ENCODE measurements at regions not wholly inside any gene's neighbourhood (a gene's known extent, or its start where the extent isn't known, plus 50 kb on each side); places are given as distances from the start of the nearest gene placed in this dataset.

GRCh38 chr7:54409917-54410316 lies 132.3 kb upstream of the VSTM2A start:
- Histone ChIP-seq H3K27ac (ENCODE audit: insufficient read depth, low read length) (no peak overlapping the region), H2BK120ac (ENCODE audit: low read depth, low read length) (no peak overlapping the region), H2AFZ (replicated peaks; ENCODE audit: low read length, poor library complexity) (no peak overlapping the region), H2AK9ac (replicated peaks; ENCODE audit: low read depth, low read length, poor library complexity) (no peak overlapping the region), H3K4me2 (ENCODE audit: low read depth, low read length) (no peak overlapping the region), H3K18ac (ENCODE audit: low read depth, low read length) (no peak overlapping the region), H4K91ac (ENCODE audit: insufficient read depth, low read depth, low read length) (no peak overlapping the region), H2AK5ac (ENCODE audit: low read depth, low read length) (no peak overlapping the region), H3K23ac (ENCODE audit: low read depth, low read length) (no peak overlapping the region), H3K36me3 (ENCODE audit: control insufficient read depth, insufficient read depth, low read length) (no peaks in the 10 kb centered on the region), H3K9me3 (ENCODE audit: control insufficient read depth, insufficient read depth, low read length) (peaks cover 7% of the 10 kb centered on the region; the same call in 1 of the 2 replicates), H3K79me1 (ENCODE audit: low read depth in 1 of 2, low read length in 2 of 2) (no peaks in the 10 kb centered on the region), H3K4ac (ENCODE audit: low read depth, low read length) (no peak overlapping the region), H3K9ac (ENCODE audit: low read depth, low read length) (no peak overlapping the region), H3K14ac (replicated peaks; ENCODE audit: low read depth, low read length) (no peak overlapping the region), H3K56ac (ENCODE audit: extremely low read depth, insufficient read depth, low read length) (no peak overlapping the region), H2BK20ac (ENCODE audit: low read depth, low read length) (no peak overlapping the region), H4K20me1 (ENCODE audit: insufficient read depth, low read length) (no peaks in the 10 kb centered on the region), H4K8ac (ENCODE audit: low read depth in 2 of 2, low read length in 2 of 2) (no peak overlapping the region), H2BK15ac (ENCODE audit: low read depth, low read length) (no peak overlapping the region), H3K4me3 (ENCODE audit: insufficient read depth, low read depth, low read length) (no peak overlapping the region), H3K27me3 (ENCODE audit: control insufficient read depth, insufficient read depth, low read length) (no peaks in the 10 kb centered on the region), H4K5ac (ENCODE audit: low read depth, low read length) (no peak overlapping the region), H3K4me1 (ENCODE audit: control insufficient read depth, insufficient read depth, low read length) (no peaks in the 10 kb centered on the region), H2BK5ac (ENCODE audit: low read depth, low read length, poor library complexity, severe bottlenecking) (no peak overlapping the region), H3K9me1 (ENCODE audit: insufficient read depth, low read length) (no peaks in the 10 kb centered on the region)
- ChIA-PET CTCF (no interaction called here), POLR2A (ENCODE audit: unreplicated experiment) (no interaction called here)
- WGBS, 2 experiments (ENCODE audit: extremely low coverage in 2 of 2, insufficient read length in 1 of 2) = 40% methylated on average over 2 of the region's 3 CpGs; no CpG with 5 or more reads in 1 of the 2 experiments
- ATAC-seq (ENCODE audit: low read depth) = no peak
- TF ChIP-seq USF2 (IDR thresholded peaks at IDR 0.05; ENCODE audit: low read depth, low read length) = no peak
- no peak for TF ChIP-seq NFE2L2 (IDR thresholded peaks at IDR 0.05; ENCODE audit: low read depth, low read length)
- TF ChIP-seq POLR2A (IDR thresholded peaks at IDR 0.05; ENCODE audit: low read depth, low read length) = no peak
- TF ChIP-seq ELK1 (IDR thresholded peaks at IDR 0.05; ENCODE audit: borderline replicate concordance, low read depth, low read length) = no peak
- no peak for TF ChIP-seq MXI1 (IDR thresholded peaks at IDR 0.05; ENCODE audit: borderline replicate concordance, low read depth, low read length)
- TF ChIP-seq FOS (IDR thresholded peaks at IDR 0.05; ENCODE audit: low read depth, low read length) = no peak
- no peak for TF ChIP-seq RAD21 (IDR thresholded peaks at IDR 0.05; ENCODE audit: low read length)
- no peak for TF ChIP-seq CEBPB (IDR thresholded peaks at IDR 0.05; ENCODE audit: low read depth, low read length)
- TF ChIP-seq RCOR1 (IDR thresholded peaks at IDR 0.05; ENCODE audit: insufficient replicate concordance, low read length) = no peak
- TF ChIP-seq SMC3 (IDR thresholded peaks at IDR 0.05; ENCODE audit: low read depth, low read length) = no peak
- TF ChIP-seq MAZ (IDR thresholded peaks at IDR 0.05; ENCODE audit: borderline replicate concordance, low read depth, low read length) = no peak
- no peak for TF ChIP-seq BHLHE40 (IDR thresholded peaks at IDR 0.05; ENCODE audit: low read depth, low read length)
- TF ChIP-seq MAFK (IDR thresholded peaks at IDR 0.05; ENCODE audit: low read depth, low read length) = no peak
- no peak for TF ChIP-seq RFX5 (IDR thresholded peaks at IDR 0.05; ENCODE audit: low read depth, low read length)
- no peak for TF ChIP-seq CTCF (conservative IDR thresholded peaks at IDR 0.05; ENCODE audit: low read depth, low read length)
- TF ChIP-seq CHD1 (IDR thresholded peaks at IDR 0.05; ENCODE audit: low read depth, low read length) = no peak
- dilution Hi-C loops (cut with HindIII; ENCODE audit: low sequenced_read_pairs, unreplicated experiment) (no loop called here), in situ Hi-C loops (cut with MboI; ENCODE audit: low sequenced_read_pairs) (no loop called here), intact Hi-C loops (cut with micrococcal nuclease) (no loop called here)
- DNase-seq = no peak
- BruUV-seq (replicated peaks) = no TSS peak
